Transverse colon (tissue), 4 donors: ENCODE measurements at regions not wholly inside any gene's neighbourhood (a gene's known extent, or its start where the extent isn't known, plus 50 kb on each side); places are given as distances from the start of the nearest gene placed in this dataset.

Source experiments
- DNase-seq: peaks from one replicate; pipeline ENCODE4 v3.0.0-alpha.2; 2019
- H3K27ac ChIP-seq, 4 donors: fragments of 200-600 bp; sonication (generic); 2 replicates each; pipeline ENCODE4 v1.5.1; 2016 to 2018; ENCODE audit warnings: inconsistent platforms in 4 of 4
- H3K27me3 ChIP-seq: fragments of 200-600 bp; sonication (generic); 2 replicates; pipeline ENCODE4 v1.5.1; 2017; ENCODE audit warnings: inconsistent platforms
- H3K36me3 ChIP-seq, 4 donors: fragments of 200-600 bp; sonication (generic); 2 replicates each; pipeline ENCODE4 v1.5.1; 2017 to 2019; ENCODE audit warnings: inconsistent platforms in 4 of 4
- H3K4me1 ChIP-seq, 4 donors: fragments of 200-600 bp; sonication (generic); 2 replicates each; pipeline ENCODE4 v1.5.1; 2017 to 2020; ENCODE audit warnings: inconsistent platforms in 4 of 4
- H3K4me3 ChIP-seq, 4 donors: fragments of 200-600 bp; sonication (generic); 1 replicate in 1 of 4; 2 replicates in 3 of 4; pipeline versions ENCODE4 v1.5.1 to v1.6.1; 2017 to 2019; ENCODE audit warnings: inconsistent platforms in 4 of 4
- H3K9me3 ChIP-seq, 2 donors: fragments of 200-600 bp; sonication (generic); 2 replicates each; pipeline ENCODE4 v1.5.1; 2017 to 2019; ENCODE audit warnings: inconsistent platforms in 2 of 2
- EP300 ChIP-seq: sonication (generic); formaldehyde crosslinking; IDR thresholded peaks from one replicate; pipeline ENCODE4 v1.6.1; 2017; ENCODE audit warnings: antibody characterized with exemption, low read depth
- POLR2A ChIP-seq: fragments of 450-650 bp; IDR thresholded peaks from one replicate; pipeline ENCODE4 v1.6.1; 2016; ENCODE audit warnings: antibody characterized with exemption, mild to moderate bottlenecking, moderate library complexity
- POLR2AphosphoS5 ChIP-seq, 3 donors: sonication (generic); formaldehyde crosslinking; IDR thresholded peaks; one replicate each; pipeline ENCODE4 v1.6.1; 2016; ENCODE audit warnings: antibody characterized with exemption in 3 of 3
- WGBS, 2 donors: methylation state at CpG; one replicate each; pipeline ENCODE4 v1.1.5; 2018; ENCODE audit warnings: low coverage in 1 of 2; 5-methylcytosine and 5-hydroxymethylcytosine counted together
- in situ Hi-C, 4 donors: fragments of 200-750 bp; cut with MboI; loops; one replicate each; pipeline versions ENCODE4 v1.15.0 to v1.15.1; 2017; ENCODE audit warnings: low sequenced_read_pairs in 3 of 4, low pct_ligation_motif_present in 1 of 4, low pct_unique_long_range_greater_than_20kb in 1 of 4
- intact Hi-C: fragments of 100-400 bp; cut with DNase I; formaldehyde crosslinking; loops from one replicate; pipeline ENCODE4 v1.15.1; 2023; ENCODE audit warnings: low total_unique reads
- TF ChIP-seq, protein P1 (sequence below), 5 experiments: fragments of 200-600 bp in 3 of 5; fragments of 450-650 bp in 2 of 5; sonication (generic) in 3 of 5; IDR thresholded peaks; 1 replicate in 2 of 5; 2 replicates in 3 of 5; pipeline ENCODE4 v1.5.1; 2016 to 2017; ENCODE audit warnings: antibody characterized with exemption in 5 of 5, inconsistent platforms in 3 of 5, mild to moderate bottlenecking in 2 of 5, moderate library complexity in 1 of 5

DNA sequence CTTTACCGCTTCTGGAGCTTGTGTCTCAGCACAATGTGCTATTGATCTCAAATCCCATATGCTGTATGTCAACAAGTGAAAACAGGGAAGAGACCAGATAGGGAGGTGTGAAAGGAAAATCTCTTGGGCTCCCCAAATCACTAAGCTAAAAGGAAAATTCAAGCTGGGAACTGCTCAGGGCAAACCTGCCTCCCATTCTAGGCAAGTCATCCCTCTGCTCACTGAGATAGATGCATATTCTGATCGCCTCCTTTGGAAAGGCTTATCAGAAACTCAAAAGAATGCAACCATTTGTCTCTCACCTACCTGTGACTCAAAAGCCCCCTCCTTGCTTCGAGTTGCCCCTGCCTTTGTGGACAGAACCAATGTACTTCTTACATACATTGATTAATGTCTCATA is 161.1 kb upstream of the LYZL1 start:
- Histone ChIP-seq H3K4me1 (no peaks in the 10 kb centered on the region), H3K9me3 (no peaks in the 10 kb centered on the region), H3K4me3 (no peak overlapping the region), H3K27ac (no peak overlapping the region), H3K36me3 (no peaks in the 10 kb centered on the region), H3K27me3 (no peaks in the 10 kb centered on the region)
- in situ Hi-C loops (loop anchor here in 1 of 4 donors (25.0 kb wide), 1 partner anchor 465 kb away; no protein-coding TSS in a partner anchor), intact Hi-C loops (no loop called here)
- 60 to 62% methylated on average over 2 to 3 of the region's 3 CpGs for WGBS, 2 donors
- no peak for TF ChIP-seq EP300
- TF ChIP-seq POLR2AphosphoS5 (IDR thresholded peaks at IDR 0.05): no peak
- TF ChIP-seq POLR2A: no peak
- TF ChIP-seq, protein P1, sequence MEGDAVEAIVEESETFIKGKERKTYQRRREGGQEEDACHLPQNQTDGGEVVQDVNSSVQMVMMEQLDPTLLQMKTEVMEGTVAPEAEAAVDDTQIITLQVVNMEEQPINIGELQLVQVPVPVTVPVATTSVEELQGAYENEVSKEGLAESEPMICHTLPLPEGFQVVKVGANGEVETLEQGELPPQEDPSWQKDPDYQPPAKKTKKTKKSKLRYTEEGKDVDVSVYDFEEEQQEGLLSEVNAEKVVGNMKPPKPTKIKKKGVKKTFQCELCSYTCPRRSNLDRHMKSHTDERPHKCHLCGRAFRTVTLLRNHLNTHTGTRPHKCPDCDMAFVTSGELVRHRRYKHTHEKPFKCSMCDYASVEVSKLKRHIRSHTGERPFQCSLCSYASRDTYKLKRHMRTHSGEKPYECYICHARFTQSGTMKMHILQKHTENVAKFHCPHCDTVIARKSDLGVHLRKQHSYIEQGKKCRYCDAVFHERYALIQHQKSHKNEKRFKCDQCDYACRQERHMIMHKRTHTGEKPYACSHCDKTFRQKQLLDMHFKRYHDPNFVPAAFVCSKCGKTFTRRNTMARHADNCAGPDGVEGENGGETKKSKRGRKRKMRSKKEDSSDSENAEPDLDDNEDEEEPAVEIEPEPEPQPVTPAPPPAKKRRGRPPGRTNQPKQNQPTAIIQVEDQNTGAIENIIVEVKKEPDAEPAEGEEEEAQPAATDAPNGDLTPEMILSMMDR (IDR thresholded peaks at IDR 0.05): no peak
- no peak for DNase-seq

DNA sequence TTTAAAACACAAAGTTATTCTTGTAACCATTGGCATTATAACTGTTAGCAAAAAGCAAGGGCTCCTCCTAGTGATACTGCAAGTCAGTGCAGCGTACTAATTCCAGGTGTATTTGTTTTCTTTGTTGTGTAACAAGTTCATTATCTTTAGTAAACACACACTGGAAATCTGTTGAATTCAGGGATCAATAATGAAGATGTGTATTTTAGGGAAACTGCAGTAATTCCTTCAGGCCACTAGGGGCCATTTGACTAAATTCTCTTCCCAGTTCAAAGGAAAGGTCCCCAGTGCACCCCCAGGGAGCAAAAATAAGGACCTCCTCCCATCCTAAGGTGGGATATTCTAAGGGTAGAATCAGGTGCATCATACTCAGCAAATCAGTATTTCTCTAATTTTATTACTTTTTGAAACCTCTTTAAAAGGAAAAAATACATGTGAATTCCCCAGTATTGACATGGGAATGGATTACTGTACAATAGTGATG is 158.6 kb upstream of the LYZL1 start:
- in situ Hi-C loops: loop anchor here in 1 of 4 donors (25.0 kb wide), 1 partner anchor 468 kb away; no protein-coding TSS in a partner anchor
- WGBS, 2 donors: 19 to 50% methylated on average over 1 of the region's 1 CpG

DNA sequence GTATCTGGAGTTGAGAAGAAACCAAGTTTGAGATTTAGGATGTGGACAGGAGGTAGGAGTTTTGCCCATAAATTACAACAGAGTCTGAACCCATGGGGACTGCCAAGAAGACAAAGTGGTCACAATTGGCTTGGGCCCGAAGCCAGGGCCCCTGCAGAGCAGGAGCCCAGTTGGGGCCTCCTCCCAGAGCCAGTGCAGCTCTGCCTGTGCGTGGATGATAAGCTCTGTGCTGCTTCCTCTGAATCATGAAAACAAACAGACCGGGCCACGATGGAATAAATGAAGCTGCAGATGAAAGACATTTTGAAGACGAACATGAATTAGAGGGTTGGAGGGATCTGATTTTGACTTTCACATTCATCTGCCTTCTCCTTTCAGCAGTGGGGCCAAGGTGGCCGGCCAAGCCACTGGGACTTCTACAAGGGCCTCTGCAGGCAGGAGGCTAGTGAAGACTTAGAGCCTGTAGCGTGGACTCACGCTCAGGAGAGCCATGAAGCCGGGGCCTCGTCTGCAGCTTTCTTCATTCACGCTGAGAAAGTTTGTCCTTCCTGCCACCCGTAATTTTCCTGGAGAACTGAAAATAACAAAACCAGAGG is 156.8 kb upstream of the LYZL1 start:
- DNase-seq: no peak
- intact Hi-C loops (no loop called here), in situ Hi-C loops (loop anchor here in 1 of 4 donors (25.0 kb wide), 1 partner anchor 470 kb away; no protein-coding TSS in a partner anchor)
- TF ChIP-seq EP300: no peak
- TF ChIP-seq POLR2AphosphoS5 (IDR thresholded peaks at IDR 0.05): no peak
- no peak for TF ChIP-seq POLR2A
- TF ChIP-seq, protein P1 (IDR thresholded peaks at IDR 0.05): no peak
- no peaks in the 10 kb centered on the region for H3K4me1 ChIP-seq
- no peaks in the 10 kb centered on the region for H3K27me3 ChIP-seq
- no peaks in the 10 kb centered on the region for H3K36me3 ChIP-seq
- no peaks in the 10 kb centered on the region for H3K9me3 ChIP-seq
- H3K4me3 ChIP-seq: no peak overlapping the region
- no peak overlapping the region for H3K27ac ChIP-seq
- WGBS, 2 donors: 78 to 80% methylated on average over 5 to 12 of the region's 12 CpGs

More for the DNA sequence above, 158.6 kb upstream of the LYZL1 start:
- Histone ChIP-seq H3K27me3 (no peaks in the 10 kb centered on the region), H3K4me1 (no peaks in the 10 kb centered on the region), H3K9me3 (no peaks in the 10 kb centered on the region), H3K36me3 (no peaks in the 10 kb centered on the region), H3K27ac (no peak overlapping the region), H3K4me3 (no peak overlapping the region)
- DNase-seq: no peak
- intact Hi-C loops: no loop called here
- TF ChIP-seq, protein P1 (IDR thresholded peaks at IDR 0.05): peak; percentile 41 to 61 (median 44)
- TF ChIP-seq POLR2AphosphoS5 (IDR thresholded peaks at IDR 0.05): no peak
- no peak for TF ChIP-seq POLR2A

DNA sequence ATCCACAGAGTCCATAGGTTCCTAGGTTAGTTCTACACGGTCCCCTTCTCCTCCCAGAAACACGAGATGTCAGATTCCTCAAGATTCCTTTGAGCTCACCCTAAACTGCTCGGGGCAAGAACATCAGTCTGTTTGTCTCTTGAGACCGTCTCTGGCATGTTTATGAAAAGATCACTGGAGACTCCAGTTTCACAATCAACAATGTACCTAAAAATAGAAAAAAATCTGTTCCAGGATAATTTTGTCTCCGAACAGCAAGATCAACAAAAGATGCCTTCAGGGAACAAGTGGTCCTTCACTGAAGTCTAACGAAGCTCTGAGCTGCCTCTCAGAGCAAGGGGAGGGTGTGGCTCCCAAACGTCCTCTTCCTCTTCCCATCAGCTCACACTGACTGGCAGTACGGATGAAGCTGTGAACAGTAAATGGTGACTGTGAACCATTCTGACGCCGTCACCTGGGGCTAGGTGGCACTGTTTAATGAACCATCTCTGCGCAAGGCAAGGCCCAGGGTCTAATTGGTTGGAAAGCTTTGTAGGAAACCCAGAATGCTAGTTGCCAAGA is 156.2 kb upstream of the LYZL1 start:
- 63 to 80% methylated on average over 1 to 11 of the region's 11 CpGs for WGBS, 2 donors
- Histone ChIP-seq H3K4me1 (no peaks in the 10 kb centered on the region), H3K27me3 (no peaks in the 10 kb centered on the region), H3K4me3 (no peak overlapping the region), H3K9me3 (no peaks in the 10 kb centered on the region), H3K27ac (no peak overlapping the region), H3K36me3 (no peaks in the 10 kb centered on the region)
- TF ChIP-seq, protein P1 (IDR thresholded peaks at IDR 0.05): no peak
- TF ChIP-seq EP300 (no peak), POLR2A (no peak), POLR2AphosphoS5 (IDR thresholded peaks at IDR 0.05) (no peak)
- no peak for DNase-seq
- in situ Hi-C loops (loop anchor here in 1 of 4 donors (25.0 kb wide), 1 partner anchor 470 kb away; no protein-coding TSS in a partner anchor), intact Hi-C loops (no loop called here)
